ENCODE measurements at regions not wholly inside any gene's neighbourhood (a gene's known extent, or its start where the extent isn't known, plus 50 kb on each side); places are given as distances from the start of the nearest gene placed in this dataset.

DNA sequence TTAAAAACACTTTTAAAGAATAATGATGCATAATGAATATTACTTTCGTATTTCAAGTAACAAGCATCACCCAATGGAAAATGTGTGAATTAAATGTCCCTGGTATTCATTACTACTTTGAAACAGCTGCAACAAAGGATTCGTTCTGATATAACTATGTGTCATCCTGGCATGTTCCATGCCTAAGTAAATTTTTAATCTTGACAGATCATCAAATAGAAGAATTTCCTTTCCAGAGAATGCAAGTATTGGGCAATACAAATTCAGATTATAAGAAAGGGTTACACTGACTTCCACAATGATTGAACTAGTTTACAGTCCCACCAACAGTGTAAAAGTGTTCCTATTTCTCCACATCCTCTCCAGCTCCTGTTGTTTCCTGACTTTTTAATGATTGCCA lies 105.3 kb downstream of the SPCS3 start:
- Histone ChIP-seq H3K9me3 (no peaks in the 10 kb centered on the region), H3K27me3 (no peaks in the 10 kb centered on the region), H3K4me1 (no peaks in the 10 kb centered on the region), H3K4me3 (no peak overlapping the region), H3K36me3 (no peaks in the 10 kb centered on the region), H3K27ac (no peak overlapping the region)
- DNase-seq (no peak), ATAC-seq (no peak)
- 76 to 85% (median 80%) methylated on average over 2 of the region's 2 CpGs for WGBS, 4 donors
- intact Hi-C loops (cut with DNase I) = no loop called here
- TF ChIP-seq CTCF (IDR thresholded peaks at IDR 0.05) = no peak
- TF ChIP-seq POLR2A (IDR thresholded peaks at IDR 0.05) = no peak

- Histone ChIP-seq H3K9me3 (no peaks in the 10 kb centered on the region), H3K4me3 (no peak overlapping the region), H3K36me3 (no peaks in the 10 kb centered on the region), H3K27me3 (no peaks in the 10 kb centered on the region), H3K4me1 (peaks cover 0 to 3% (median 0%) of the 10 kb centered on the region in 12 donors), H3K27ac (peak overlapping the region in 2 of 12 donors; percentile 7 to 17)
- DNase-seq (no peak), ATAC-seq (peak in 1 of 4 donors; percentile 36)
- TF ChIP-seq POLR2A (IDR thresholded peaks at IDR 0.05) (no peak), CTCF (IDR thresholded peaks at IDR 0.05) (no peak)
- WGBS, 4 donors = 45 to 54% (median 49%) methylated on average over 6 of the region's 6 CpGs
- intact Hi-C loops (cut with DNase I) = no loop called here
Measured at GRCh38 chr4:176432811-176433540, 113.2 kb downstream of the SPCS3 start.

- Histone ChIP-seq H3K4me3 (no peak overlapping the region), H3K27ac (no peak overlapping the region), H3K4me1 (peaks cover 0 to 3% (median 0%) of the 10 kb centered on the region in 12 donors), H3K27me3 (no peaks in the 10 kb centered on the region), H3K36me3 (no peaks in the 10 kb centered on the region), H3K9me3 (no peaks in the 10 kb centered on the region)
- DNase-seq = no peak
- intact Hi-C loops (cut with DNase I) = no loop called here
- TF ChIP-seq CTCF (IDR thresholded peaks at IDR 0.05) (no peak), POLR2A (IDR thresholded peaks at IDR 0.05) (no peak)
- no peak for ATAC-seq
- 60 to 67% (median 63%) methylated on average over 3 of the region's 3 CpGs for WGBS, 4 donors
Measured at GRCh38 chr4:176433983-176434382, 114.2 kb downstream of the SPCS3 start.

- TF ChIP-seq CTCF (IDR thresholded peaks at IDR 0.05) (no peak), POLR2A (IDR thresholded peaks at IDR 0.05) (no peak)
- no peaks in the 10 kb centered on the region for H3K9me3 ChIP-seq
- H3K4me3 ChIP-seq = no peak overlapping the region
- H3K27me3 ChIP-seq = no peaks in the 10 kb centered on the region
- H3K4me1 ChIP-seq = peaks cover 0 to 8% (median 0%) of the 10 kb centered on the region in 12 donors
- WGBS, 4 donors = 62 to 76% (median 67%) methylated on average over 1 of the region's 1 CpG
- intact Hi-C loops (cut with DNase I) = no loop called here
- no peak for ATAC-seq
- no peak for DNase-seq
- no peak overlapping the region for H3K27ac ChIP-seq
- no peaks in the 10 kb centered on the region for H3K36me3 ChIP-seq
Measured at GRCh38 chr4:176435901-176436292, 116.1 kb downstream of the SPCS3 start.
